GM18502 (cell line): ENCODE measurements at regions not wholly inside any gene's neighbourhood (a gene's known extent, or its start where the extent isn't known, plus 50 kb on each side); places are given as distances from the start of the nearest gene placed in this dataset.

Experiments used
- ATAC-seq: cut with Tn5 transposase; IDR thresholded peaks from one replicate; pipeline ENCODE4 v1.9.1; 2021; ENCODE audit warnings: mild to moderate bottlenecking; ENCODE audit not compliant: unreplicated experiment, poor library complexity

GRCh38 chr2:199707593-199708185 is 143.3 kb downstream of the FTCDNL1 start:
- ATAC-seq: no peak

DNA sequence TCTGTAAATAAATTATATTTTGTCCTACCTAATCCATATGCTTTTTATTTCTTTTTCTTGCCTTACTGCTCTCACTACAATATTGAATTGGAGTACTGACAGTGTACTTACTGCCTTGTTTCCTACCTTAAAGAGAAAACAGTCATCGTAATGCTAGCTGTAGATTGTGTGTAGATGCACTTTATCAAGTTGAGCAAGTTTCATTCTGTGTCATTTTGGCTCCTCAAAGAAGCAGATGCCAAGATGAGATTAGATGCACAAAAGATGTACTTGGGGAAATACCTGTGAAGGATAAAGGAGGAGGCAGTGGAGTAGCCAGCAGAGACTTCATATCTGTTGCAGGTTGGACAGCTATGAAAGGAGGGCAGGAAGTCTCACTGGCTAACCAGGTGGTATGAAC is 145.5 kb downstream of the FTCDNL1 start:
- ATAC-seq: no peak

GRCh38 chr2:199704358-199705238 is 146.4 kb downstream of the FTCDNL1 start:
- peak; percentile 69 for ATAC-seq

DNA sequence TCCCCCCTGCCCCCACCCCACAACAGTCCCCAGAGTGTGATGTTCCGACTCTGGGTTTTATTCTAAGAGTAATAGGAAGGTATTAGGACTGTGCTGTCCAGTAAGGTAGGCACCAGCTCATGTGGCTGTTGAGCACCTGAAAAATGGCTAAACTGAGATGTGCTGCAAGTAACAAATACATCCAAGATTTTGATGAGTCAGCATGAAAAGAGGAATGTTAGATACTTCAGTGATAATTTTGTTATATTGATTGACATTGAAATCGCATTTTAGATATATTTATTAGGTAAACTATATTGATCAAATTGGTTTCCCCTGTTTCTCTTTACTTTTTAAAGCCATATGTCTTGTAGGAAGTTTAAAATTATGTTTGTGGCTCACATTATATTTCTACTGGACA is 147.8 kb downstream of the FTCDNL1 start:
- ATAC-seq: no peak

GRCh38 chr2:199697469-199697868 is 153.5 kb downstream of the FTCDNL1 start:
- ATAC-seq: no peak

DNA sequence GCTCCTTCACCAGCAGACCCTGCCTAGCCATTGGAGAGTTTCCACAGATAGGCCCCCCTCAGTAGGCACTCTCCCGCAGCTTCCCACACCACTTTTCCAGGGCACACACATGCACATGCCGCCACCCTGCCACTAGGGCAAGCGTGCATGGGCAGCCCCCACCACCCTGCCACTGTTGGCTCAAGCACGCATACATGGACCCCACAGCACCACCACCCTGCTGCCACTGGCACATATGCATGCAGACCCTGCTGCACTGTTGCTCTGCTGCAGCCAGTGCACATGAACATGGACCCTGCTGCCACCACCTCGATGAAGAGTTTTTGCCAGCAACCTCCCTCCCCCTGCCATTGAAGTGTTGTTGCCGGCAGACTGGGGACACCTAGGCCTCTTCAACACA is 154.9 kb downstream of the FTCDNL1 start:
- no peak for ATAC-seq

DNA sequence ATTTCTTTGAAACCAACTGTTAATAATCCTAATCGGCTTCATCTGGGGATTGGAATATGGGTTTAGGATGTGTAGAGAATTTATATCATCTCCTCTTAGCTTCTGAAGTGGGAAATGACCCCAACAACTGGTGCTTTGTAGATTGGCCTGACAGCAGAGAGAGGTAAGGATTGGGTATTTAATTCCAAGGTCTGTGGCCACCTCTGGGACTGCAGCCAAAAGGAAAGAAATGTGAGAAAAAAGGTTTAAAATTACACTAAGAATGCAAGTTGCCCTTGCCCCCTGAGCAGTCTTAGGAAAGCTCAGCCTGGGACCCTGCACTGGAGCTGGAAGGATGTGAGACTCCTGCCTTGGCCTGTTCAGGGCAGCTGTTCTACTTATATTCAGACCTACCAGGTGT is 157.1 kb downstream of the FTCDNL1 start:
- no peak for ATAC-seq

- ATAC-seq: no peak
These were observed 158.5 kb downstream of the FTCDNL1 start for GRCh38 chr2:199692489-199692888.

DNA sequence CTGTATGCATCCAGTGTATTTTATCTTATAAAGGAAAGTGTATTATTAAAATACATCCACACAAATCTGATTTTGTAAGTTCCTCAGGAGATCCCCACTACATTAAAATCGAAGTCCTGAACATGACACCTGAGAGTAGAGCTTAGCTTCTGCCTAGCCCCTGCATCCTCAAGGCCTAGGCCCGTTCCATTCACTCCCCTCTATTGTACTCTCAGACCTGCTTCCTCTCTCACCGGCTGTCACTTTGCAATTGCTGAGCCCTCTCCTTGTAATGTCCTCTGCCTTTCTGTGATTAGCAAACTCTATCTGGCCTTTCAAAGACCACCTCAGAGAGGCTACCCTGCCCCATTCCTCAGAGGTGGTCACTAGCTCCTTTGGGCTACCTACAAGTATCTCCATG is 160.8 kb downstream of the FTCDNL1 start:
- no peak for ATAC-seq

- ATAC-seq: no peak
These were observed 165.3 kb downstream of the FTCDNL1 start for GRCh38 chr2:199685669-199686068.

DNA sequence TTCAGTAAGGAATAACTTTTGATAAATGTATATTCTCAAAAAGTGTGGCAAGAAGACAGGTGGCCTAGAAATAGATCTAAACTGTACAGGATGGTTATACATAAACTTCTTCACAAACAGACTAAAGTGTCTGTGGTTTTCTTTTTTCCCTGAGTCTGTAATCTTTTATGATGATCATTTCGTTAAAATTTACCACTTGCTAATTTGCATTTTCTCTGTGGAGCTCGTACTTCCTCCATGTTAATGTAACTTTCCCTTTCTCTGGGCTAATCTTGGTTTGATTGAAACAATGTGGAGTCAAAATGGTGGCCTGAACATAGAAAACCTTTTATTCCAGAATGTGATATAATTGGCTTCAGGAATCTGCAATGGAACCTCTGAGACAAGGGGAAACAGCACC is 166.2 kb downstream of the FTCDNL1 start:
- no peak for ATAC-seq

- no peak for ATAC-seq
These were observed 166.8 kb downstream of the FTCDNL1 start for GRCh38 chr2:199684168-199684567.

DNA sequence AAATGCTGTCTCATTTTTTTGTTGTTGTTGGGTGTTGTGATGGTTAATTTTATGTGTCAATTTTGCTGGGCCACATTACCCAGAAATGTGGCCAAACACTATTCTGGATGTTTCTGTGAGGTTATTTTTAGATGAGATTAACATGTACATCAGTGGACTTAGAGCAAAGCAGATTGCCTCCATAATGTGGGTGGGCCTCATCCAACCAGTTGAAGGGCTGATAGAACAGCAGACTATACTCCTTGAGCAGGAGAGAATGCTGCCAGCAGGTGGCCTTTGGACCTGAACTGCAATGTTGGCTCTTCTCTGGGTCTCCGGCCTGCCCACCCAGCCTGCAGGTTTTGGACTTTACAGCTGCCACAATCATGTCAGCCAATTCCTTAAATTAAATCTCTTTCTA is 169.0 kb downstream of the FTCDNL1 start:
- no peak for ATAC-seq

DNA sequence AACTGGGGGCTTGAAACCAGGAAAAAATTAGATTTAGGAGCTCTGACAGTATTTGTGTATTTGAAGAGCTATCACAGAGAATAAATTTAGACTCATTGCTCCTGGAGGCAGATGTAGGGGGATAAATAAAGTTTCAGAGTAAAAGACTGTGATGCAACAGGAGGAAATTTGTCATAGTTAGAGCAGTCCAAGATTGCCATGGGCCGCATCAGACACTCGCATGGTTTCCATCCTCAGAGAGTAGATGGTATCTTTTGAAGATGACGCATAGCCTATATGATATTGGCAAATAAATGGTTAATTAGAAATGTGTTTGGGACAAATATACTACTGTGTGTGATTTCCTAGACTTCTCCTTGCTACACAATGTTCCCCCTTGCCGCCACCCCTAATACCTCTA is 170.5 kb downstream of the FTCDNL1 start:
- no peak for ATAC-seq

DNA sequence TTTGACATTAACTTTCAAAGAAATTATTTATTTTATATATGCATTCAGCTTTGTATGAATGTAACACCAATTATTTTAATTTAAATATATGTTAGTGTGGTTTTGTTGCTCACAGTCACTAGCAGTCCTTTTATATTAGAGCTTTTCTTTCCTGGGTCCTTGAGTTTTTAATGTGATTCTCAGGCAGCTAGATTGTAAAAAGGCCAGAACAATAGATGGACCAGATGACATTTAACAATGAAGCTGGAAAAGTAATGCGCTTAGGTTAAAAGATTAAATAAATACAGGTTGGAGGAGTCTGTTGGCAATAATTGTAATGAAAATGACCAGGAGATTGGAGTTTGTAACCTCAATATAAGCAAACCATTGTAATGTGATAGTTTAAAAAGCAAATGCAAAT is 171.1 kb downstream of the FTCDNL1 start:
- no peak for ATAC-seq

GRCh38 chr2:199677881-199678280 is 173.1 kb downstream of the FTCDNL1 start:
- no peak for ATAC-seq

- ATAC-seq: no peak
These were observed 182.3 kb downstream of the FTCDNL1 start for GRCh38 chr2:199668645-199669044.

- ATAC-seq: peak; percentile 87
These were observed 187.8 kb downstream of the FTCDNL1 start for GRCh38 chr2:199663157-199663556.

DNA sequence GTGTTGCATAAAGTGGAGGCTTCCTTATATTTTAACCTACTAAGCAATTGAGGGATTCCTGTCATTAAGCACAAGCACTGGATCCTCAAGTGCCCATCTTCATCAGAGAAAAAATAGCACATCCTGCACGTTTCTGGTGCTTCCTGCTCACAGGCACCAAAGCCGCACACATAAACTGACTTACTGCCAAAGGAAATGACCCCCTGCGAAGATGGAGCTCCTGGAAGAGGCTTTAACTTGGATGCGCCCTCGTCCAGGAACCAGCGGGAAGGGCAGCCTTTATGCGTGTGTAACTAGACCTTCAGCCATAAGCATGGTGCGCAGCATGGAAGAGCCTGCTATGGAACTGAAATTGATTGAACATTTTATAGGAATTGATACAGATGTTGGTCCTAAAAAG is 188.7 kb downstream of the FTCDNL1 start:
- ATAC-seq: no peak

GRCh38 chr2:199660167-199660566 is 190.8 kb downstream of the FTCDNL1 start:
- no peak for ATAC-seq

DNA sequence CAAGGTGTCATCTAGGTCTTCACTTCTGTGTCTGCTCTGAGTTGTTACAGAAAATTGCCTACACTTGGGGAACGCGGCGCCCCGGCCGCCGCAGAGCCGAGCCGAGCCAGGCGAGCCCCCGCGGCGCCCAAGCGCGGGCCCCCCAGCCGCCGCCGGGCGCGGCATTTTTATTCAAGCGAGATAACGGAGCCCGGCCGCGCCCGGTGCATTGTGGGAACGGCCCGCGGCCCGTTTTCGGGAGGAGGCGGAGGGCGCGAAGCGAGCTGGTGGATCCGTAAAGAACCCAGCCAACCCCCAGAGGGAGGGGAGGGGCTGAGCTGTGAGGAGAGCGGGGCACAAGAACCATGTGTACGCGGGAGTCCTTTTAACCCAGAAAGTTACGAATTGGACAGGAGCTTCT is 191.8 kb downstream of the FTCDNL1 start:
- no peak for ATAC-seq

GRCh38 chr2:199646439-199646838 is 188.7 kb upstream of the SATB2 start:
- ATAC-seq: peak; percentile 82
